ENCODE measurements at regions not wholly inside any gene's neighbourhood (a gene's known extent, or its start where the extent isn't known, plus 50 kb on each side); places are given as distances from the start of the nearest gene placed in this dataset.
"Not testable (repeated sequence)": the region's sequence is repeated elsewhere in the genome, so short reads cannot be mapped to it uniquely, and the experiment has no call there.

DNA sequence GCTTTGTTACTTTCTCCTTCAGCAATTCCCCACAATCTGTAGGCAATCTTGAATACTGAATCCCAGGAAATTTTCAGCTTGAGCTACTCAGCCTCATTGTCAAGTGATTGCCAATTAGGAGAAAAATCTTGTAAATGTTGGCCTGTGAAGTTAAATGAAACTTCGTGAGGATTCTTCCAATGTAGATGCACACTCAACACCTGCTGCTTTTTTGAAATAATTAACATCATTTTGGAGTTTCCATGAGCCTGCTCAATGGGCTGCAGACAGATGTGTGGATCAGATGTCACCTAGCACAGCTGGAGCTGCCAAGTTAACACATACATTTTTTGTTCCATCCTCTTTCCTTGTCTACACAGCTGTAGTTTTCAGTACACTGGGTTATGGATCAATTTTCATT is 645.6 kb upstream of the LUZP2 start:
- no peak for DNase-seq (ENCODE audit: low read depth, low spot score)

- DNase-seq (ENCODE audit: low read depth, low spot score), result no peak
These were observed 640.2 kb upstream of the LUZP2 start for GRCh38 chr11:23856654-23857053.

GRCh38 chr11:23859087-23859486 is 637.8 kb upstream of the LUZP2 start:
- DNase-seq (ENCODE audit: low read depth, low spot score), result no peak

DNA sequence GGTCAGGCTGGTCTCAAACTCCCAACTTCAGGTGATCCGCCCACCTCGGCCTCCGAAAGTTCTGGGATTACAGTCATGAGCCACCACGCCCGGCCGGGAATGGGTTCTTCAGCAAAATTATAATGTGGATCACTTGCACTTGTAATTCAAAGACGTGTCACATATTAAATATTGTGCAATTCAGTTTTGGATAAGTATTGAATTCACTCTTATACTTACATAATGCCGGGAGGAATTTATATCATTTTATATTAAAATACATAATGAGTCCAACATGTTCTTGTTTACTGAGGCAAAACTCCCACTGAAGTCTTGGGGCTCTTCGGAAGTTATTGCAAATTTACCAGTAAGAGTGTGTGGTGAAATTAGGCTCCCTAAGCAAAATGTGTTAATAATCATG is 635.2 kb upstream of the LUZP2 start:
- no peak for DNase-seq (ENCODE audit: low read depth, low spot score)

- no peak for DNase-seq (ENCODE audit: low read depth, low spot score)
These were observed 631.4 kb upstream of the LUZP2 start for GRCh38 chr11:23865341-23865975.

GRCh38 chr11:23866641-23867040 is 630.2 kb upstream of the LUZP2 start:
- DNase-seq (ENCODE audit: low read depth, low spot score), result no peak

GRCh38 chr11:23869671-23870070 is 627.2 kb upstream of the LUZP2 start:
- no peak for DNase-seq (ENCODE audit: low read depth, low spot score)

GRCh38 chr11:23873406-23873805 is 623.4 kb upstream of the LUZP2 start:
- no peak for DNase-seq (ENCODE audit: low read depth, low spot score)

DNA sequence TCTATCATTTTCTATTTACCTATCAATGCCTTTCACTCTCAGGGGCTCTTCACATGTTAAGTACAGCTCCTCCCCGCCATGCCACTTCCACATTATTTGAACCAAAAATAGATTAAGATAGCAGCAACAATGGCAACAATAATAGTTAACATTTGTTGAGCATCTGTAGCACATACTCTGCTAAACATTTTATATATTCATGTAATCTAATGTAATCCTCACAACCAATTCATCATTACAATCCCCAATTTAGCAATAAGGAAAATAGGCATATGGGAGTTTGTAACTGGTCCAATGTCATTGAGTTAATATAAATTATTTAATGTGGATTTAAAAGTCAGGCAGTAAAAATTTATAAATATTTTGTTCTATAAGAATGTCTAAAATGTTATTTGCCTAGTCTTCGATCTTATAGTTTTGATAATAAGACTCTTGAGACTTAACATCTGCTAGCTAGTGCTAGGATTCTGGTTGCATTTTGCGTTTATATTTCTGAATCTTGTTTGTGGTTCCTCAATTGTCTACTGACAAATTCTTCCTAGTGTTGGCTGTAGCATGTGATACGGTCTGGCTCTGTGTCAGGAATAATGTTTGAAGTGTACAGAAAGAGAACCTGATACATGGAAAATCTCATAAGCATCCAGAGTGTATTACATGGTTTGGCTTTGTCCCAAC is 621.5 kb upstream of the LUZP2 start:
- no peak for DNase-seq (ENCODE audit: low read depth, low spot score)

DNA sequence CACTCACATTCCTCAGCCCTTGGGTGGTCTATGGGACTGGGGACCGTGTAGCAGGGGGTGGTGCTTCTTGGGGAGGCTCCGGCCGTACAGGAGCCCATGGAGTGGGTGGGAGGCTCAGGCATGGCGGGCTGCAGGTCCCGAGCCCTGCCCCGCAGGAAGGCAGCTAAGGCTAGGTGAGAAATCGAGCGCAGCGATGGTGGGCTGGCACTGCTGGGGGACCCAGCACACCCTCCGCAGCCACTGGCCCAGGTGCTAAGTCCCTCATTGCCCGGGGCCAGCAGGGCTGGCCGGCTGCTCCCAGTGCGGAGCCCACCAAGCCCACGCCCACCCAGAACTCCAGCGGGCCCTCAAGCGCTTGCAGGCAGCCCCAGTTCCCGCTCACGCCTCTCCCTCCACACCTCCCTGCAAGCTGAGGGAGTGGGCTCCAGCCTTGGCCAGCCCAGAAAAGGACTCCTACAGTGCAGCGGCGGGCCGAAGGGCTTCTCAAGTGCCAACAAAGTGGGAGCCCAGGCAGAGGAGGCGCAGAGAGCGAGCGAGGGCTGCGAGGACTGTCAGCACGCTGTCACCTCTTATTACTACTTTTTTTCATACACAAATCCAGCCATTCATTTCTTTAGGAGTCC is 613.3 kb upstream of the LUZP2 start:
- not testable (repeated sequence) for DNase-seq (ENCODE audit: low read depth, low spot score)

GRCh38 chr11:23884341-23884740 is 612.5 kb upstream of the LUZP2 start:
- DNase-seq (ENCODE audit: low read depth, low spot score), result no peak

- no peak for DNase-seq (ENCODE audit: low read depth, low spot score)
These were observed 611.1 kb upstream of the LUZP2 start for GRCh38 chr11:23885801-23886200.

DNA sequence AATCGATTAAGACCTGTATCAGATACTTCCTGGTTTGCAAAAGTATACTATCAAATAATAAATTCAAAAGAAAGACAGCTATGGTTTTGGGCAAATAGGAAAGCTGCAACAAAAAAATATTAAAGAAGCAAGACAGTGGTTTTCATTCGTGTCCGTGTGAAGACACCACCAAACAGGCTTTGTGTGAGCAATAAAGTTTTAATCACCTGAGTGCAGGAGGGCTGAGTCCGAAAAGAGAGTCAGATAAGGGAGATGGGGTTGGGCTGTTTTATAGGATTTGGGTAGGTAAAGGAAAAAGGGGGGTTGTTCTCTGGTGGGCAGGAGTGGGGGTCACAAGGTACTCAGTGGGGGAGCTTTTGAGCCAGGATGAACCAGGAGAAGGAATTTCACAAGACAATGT is 609.7 kb upstream of the LUZP2 start:
- DNase-seq (ENCODE audit: low read depth, low spot score), result not testable (repeated sequence)

GRCh38 chr11:23893126-23893525 is 603.7 kb upstream of the LUZP2 start:
- DNase-seq (ENCODE audit: low read depth, low spot score), result no peak

DNA sequence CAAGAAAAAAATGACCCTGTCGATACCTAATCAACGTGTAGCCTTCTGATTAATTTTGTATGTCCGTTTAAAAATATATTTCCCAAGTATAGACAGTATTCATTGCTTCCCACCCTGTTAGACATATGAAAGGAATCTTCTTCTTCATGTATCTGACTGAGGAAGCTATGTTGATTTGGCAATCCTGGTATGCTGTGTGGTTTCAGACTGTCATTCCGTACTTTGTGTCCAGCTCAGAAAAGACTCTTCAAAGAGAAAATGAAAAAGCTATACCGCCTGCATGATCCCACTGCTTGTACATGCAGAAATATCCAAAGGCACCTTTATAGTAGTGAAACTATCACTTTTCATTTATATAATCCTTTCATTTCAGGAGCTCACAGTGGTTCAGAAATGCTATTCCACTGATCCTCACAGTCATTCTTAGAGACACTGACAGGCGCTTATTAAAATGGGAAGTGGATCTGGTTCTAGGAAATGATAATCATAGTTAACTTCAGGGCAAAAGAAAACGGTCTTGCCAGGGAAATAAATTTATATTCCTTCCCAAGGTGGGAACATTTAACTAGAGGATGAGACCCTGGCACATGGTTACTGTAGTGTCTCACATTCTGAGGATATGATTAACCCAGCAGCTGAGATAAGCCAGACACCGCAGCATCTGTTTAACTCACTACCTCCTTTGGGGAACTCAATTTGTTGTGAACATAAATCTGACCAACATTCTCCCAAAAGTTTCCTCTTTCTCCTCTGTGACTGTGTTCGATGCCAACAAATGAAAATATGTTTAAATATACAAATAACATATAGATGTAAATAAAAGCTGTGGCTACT is 599.2 kb upstream of the LUZP2 start:
- DNase-seq (ENCODE audit: low read depth, low spot score), result no peak

- DNase-seq (ENCODE audit: low read depth, low spot score), result no peak
These were observed 593.7 kb upstream of the LUZP2 start for GRCh38 chr11:23903044-23903704.

GRCh38 chr11:23919455-23919854 is 577.4 kb upstream of the LUZP2 start:
- DNase-seq (ENCODE audit: low read depth, low spot score), result no peak

GRCh38 chr11:23923357-23923756 is 573.5 kb upstream of the LUZP2 start:
- no peak for DNase-seq (ENCODE audit: low read depth, low spot score)

DNA sequence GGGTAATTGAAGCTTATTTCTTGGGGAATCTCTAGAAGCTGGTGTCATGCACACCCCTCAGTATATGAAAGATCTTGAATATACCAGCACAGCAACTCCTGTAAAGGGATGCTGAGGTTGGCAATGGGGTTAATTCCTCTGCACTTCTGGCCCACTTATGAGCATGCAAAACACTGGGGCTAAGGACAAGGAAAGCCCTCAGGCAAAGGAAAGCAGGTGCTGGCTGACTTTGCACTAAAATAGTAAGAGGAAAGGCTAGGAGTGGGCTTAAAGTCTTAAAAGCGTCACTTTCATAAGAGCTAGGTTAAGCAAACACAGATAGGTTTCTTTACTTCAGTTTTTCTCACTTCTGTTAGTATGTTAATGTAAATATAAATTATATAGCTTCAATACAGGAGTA is 572.6 kb upstream of the LUZP2 start:
- no peak for DNase-seq (ENCODE audit: low read depth, low spot score)

GRCh38 chr11:23931443-23931842 is 565.4 kb upstream of the LUZP2 start:
- DNase-seq (ENCODE audit: low read depth, low spot score), result no peak

DNA sequence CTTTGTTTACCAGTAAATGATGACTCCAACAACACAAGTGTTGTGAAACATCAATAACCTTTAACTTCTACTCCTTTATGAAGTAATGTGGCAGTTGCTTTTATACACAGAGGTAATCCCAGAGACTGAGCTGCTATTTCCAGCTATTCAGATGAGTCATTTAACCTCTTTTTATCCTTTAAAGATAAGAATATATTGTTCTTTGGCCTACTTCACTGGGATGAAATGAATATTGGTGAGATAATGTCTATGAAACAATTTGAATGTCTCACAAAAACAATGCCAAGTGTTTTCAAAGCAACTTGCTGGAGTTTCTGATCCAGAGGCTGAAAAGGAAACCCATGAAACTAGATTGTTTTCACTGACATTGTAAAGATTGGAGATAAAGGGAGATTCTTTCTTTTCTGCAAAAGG is 564.4 kb upstream of the LUZP2 start:
- no peak for DNase-seq (ENCODE audit: low read depth, low spot score)

GRCh38 chr11:23933721-23934120 is 563.1 kb upstream of the LUZP2 start:
- no peak for DNase-seq (ENCODE audit: low read depth, low spot score)
